ENCODE measurements at regions not wholly inside any gene's neighbourhood (a gene's known extent, or its start where the extent isn't known, plus 50 kb on each side); places are given as distances from the start of the nearest gene placed in this dataset.
"Not testable (repeated sequence)": the region's sequence is repeated elsewhere in the genome, so short reads cannot be mapped to it uniquely, and the experiment has no call there.

DNA sequence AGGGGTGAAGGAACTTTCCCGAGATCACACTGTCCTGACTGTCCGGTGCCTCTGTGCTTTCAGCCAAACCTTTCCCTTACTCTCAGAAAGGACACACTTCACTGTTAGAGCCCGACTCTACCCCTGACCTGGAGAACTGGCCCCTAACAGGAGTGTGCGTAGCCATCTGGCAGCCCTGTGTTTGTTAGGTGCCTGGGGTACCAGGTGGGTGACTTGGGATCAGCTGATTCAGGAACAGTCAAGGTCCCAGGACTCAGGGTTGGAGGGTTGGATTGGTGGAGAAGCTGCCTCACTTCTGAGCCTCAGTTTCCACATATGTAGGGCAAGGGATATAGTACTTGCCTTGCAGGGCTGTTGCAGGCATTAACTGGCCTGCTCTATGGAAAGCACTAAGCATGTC is 98.3 kb upstream of the SLC6A11 start:
- Mint-ChIP-seq H3K36me3 (no peaks in the 10 kb centered on the region), H3K9me3 (peaks cover 3% of the 10 kb centered on the region), H3K27me3 (no peaks in the 10 kb centered on the region), H3K4me3 (no peak overlapping the region), H3K27ac (no peak overlapping the region), H3K4me1 (no peaks in the 10 kb centered on the region)
- DNase-seq: no peak
- POLR2A ChIA-PET: no interaction called here
- no peak for ATAC-seq (ENCODE audit: low read depth)

- H3K4me1 Mint-ChIP-seq: no peaks in the 10 kb centered on the region
- no peaks in the 10 kb centered on the region for H3K36me3 Mint-ChIP-seq
- no peak overlapping the region for H3K4me3 Mint-ChIP-seq
- H3K27ac Mint-ChIP-seq: no peak overlapping the region
- DNase-seq (no peak), ATAC-seq (ENCODE audit: low read depth) (no peak)
- no peaks in the 10 kb centered on the region for H3K9me3 Mint-ChIP-seq
- peaks cover 5% of the 10 kb centered on the region for H3K27me3 Mint-ChIP-seq
- POLR2A ChIA-PET: no interaction called here
Measured at GRCh38 chr3:10721101-10721500, 94.9 kb upstream of the SLC6A11 start.

DNA sequence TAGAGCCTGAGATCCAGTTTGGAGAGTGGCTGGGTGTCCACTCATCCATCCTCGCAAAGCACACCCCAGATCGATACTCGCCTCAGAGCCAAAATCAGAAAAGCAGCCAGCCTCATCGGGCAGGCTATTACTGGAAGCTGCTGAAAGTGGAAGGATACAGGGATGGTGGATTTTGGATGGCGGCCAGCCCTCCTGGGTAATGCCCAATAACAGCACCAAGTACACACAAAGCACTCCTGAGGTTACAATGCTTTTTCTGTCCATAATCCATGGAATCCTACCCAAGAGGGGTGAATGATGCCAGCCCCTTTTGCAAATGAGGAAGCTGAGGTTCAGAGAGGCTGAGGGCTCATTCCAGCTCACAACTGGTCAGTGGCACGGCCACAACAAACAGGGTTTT is 93.1 kb upstream of the SLC6A11 start:
- H3K4me3 Mint-ChIP-seq: no peak overlapping the region
- ATAC-seq (ENCODE audit: low read depth): no peak
- no peaks in the 10 kb centered on the region for H3K36me3 Mint-ChIP-seq
- H3K27ac Mint-ChIP-seq: no peak overlapping the region
- POLR2A ChIA-PET: no interaction called here
- no peaks in the 10 kb centered on the region for H3K4me1 Mint-ChIP-seq
- DNase-seq: no peak
- H3K27me3 Mint-ChIP-seq: peaks cover 6% of the 10 kb centered on the region
- H3K9me3 Mint-ChIP-seq: no peaks in the 10 kb centered on the region

DNA sequence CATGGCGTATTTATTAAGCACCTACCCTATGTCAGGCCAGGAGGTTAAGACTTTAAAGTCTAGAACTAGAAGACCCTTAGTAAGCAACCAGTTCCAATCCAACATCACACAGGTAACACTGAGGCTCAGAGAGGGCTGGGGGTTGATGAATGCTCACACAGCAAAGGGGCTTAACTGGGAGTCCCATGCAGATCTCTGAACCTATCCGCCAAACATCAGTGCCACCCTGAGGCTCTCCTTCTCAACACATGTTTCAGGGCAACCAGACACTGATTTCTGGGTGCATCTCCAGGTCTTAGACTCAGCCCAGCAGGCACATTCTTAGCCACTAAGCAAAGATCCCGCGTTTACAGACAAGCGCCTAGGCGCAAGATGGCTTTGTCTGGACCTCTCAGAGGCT is 92.0 kb upstream of the SLC6A11 start:
- no peaks in the 10 kb centered on the region for H3K36me3 Mint-ChIP-seq
- POLR2A ChIA-PET: no interaction called here
- H3K9me3 Mint-ChIP-seq: no peaks in the 10 kb centered on the region
- peaks cover 10% of the 10 kb centered on the region for H3K27me3 Mint-ChIP-seq
- H3K4me1 Mint-ChIP-seq: no peaks in the 10 kb centered on the region
- no peak overlapping the region for H3K4me3 Mint-ChIP-seq
- DNase-seq: no peak
- ATAC-seq (ENCODE audit: low read depth): no peak
- no peak overlapping the region for H3K27ac Mint-ChIP-seq

- Mint-ChIP-seq H3K27me3 (peaks cover 10% of the 10 kb centered on the region), H3K9me3 (no peaks in the 10 kb centered on the region), H3K4me3 (no peak overlapping the region), H3K36me3 (no peaks in the 10 kb centered on the region), H3K4me1 (no peaks in the 10 kb centered on the region), H3K27ac (no peak overlapping the region)
- POLR2A ChIA-PET: no interaction called here
- DNase-seq (no peak), ATAC-seq (ENCODE audit: low read depth) (no peak)
Measured at GRCh38 chr3:10725067-10725466, 91.0 kb upstream of the SLC6A11 start.

DNA sequence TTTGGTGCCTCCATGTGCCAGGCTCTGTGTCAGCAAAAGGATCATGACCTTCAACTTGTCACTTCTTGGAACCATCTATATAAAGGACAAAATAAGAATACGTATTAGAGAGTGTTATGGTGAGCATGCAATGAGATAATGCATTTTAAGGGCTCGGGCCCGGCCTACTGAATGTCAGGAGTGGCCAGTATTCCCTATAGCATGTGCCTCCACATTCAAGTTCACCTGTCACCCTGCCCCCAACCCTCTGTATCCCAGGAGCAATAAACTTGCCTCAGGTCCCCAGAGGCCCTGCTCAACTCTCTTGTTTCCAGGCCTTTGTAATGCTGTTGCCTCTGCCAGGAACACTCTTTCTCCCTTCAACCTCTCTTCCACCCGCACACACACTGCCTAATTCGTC is 90.2 kb upstream of the SLC6A11 start:
- DNase-seq: no peak
- no peaks in the 10 kb centered on the region for H3K9me3 Mint-ChIP-seq
- no peak for ATAC-seq (ENCODE audit: low read depth)
- POLR2A ChIA-PET: no interaction called here
- peaks cover 10% of the 10 kb centered on the region for H3K27me3 Mint-ChIP-seq
- H3K27ac Mint-ChIP-seq: no peak overlapping the region
- H3K4me1 Mint-ChIP-seq: no peaks in the 10 kb centered on the region
- no peak overlapping the region for H3K4me3 Mint-ChIP-seq
- H3K36me3 Mint-ChIP-seq: no peaks in the 10 kb centered on the region

DNA sequence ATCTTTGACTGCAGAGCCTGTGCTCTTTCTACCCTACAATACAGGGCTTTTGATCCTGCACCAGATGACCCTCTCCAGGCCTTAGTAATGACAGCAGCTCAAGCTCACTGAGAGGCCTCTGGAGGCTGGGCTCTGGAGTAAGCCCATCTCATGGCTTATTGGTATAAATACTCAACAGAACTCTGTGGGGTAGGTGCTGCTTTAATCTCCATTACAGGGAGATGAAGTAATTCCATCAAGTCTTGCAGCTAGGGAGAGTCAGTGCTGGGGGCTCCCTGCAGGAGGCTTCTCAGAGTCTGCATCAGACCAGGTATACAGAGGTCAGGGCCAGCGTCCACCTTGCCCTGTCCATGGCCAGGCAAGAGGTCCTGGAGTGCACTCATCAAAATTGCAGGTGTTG is 89.2 kb upstream of the SLC6A11 start:
- POLR2A ChIA-PET: no interaction called here
- Mint-ChIP-seq H3K27me3 (peaks cover 10% of the 10 kb centered on the region), H3K27ac (no peak overlapping the region), H3K36me3 (no peaks in the 10 kb centered on the region), H3K9me3 (peaks cover 4% of the 10 kb centered on the region), H3K4me3 (no peak overlapping the region), H3K4me1 (no peaks in the 10 kb centered on the region)
- ATAC-seq (ENCODE audit: low read depth) (no peak), DNase-seq (no peak)

DNA sequence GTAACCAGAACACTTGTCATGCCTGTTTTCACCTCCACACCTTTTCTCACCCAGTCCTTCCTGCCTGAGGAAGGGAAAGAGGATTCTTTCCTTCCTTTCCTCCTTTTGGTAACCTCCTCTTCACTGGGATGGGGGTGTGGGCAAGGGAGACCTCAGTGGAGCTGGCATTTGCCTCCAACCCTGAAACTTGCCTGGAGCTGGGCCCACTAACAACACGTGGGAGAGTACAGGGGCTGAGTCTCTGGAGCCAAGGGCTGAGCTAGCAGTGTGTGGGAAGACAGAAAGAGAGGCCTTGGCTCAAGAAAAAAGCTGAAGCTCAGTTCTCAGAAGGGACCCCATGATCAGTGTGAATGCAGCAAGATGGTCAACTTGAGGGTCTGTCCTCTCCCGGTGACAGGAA is 86.6 kb upstream of the SLC6A11 start:
- H3K27ac Mint-ChIP-seq: no peak overlapping the region
- no peaks in the 10 kb centered on the region for H3K4me1 Mint-ChIP-seq

GRCh38 chr3:10732292-10732691 is 83.7 kb upstream of the SLC6A11 start:
- POLR2A ChIA-PET: no interaction called here
- Mint-ChIP-seq H3K36me3 (no peaks in the 10 kb centered on the region), H3K4me3 (no peak overlapping the region), H3K9me3 (peaks cover 19% of the 10 kb centered on the region), H3K27me3 (peaks cover 12% of the 10 kb centered on the region), H3K4me1 (no peaks in the 10 kb centered on the region), H3K27ac (no peak overlapping the region)
- ATAC-seq (ENCODE audit: low read depth) (no peak), DNase-seq (no peak)

More for the DNA sequence above, 86.6 kb upstream of the SLC6A11 start:
- Mint-ChIP-seq H3K27me3 (peaks cover 10% of the 10 kb centered on the region), H3K9me3 (peaks cover 19% of the 10 kb centered on the region), H3K36me3 (no peaks in the 10 kb centered on the region), H3K4me3 (no peak overlapping the region)
- POLR2A ChIA-PET: no interaction called here
- ATAC-seq (ENCODE audit: low read depth): no peak
- no peak for DNase-seq

DNA sequence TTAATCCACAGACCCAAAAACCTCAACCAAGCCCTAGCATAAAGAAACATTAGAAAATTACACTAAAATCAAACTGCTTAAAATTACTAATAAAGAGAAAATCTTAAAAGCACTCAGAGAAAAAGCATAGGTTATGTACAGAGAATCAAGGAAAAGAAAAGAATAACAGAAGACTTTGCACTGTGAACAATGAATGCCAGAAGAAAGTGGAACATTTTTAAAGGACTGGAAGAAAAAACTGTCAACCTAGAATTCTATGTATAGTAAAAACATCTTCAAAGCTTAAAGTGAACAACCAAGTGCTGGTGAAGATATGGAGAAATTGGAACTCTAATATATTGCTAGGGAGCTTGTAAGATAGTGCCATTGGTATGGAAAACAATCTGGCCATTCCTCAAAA is 82.7 kb upstream of the SLC6A11 start:
- POLR2A ChIA-PET: no interaction called here
- Mint-ChIP-seq H3K27ac (no peak overlapping the region), H3K9me3 (peaks cover 19% of the 10 kb centered on the region), H3K27me3 (peaks cover 19% of the 10 kb centered on the region), H3K4me3 (no peak overlapping the region), H3K4me1 (peaks cover 2% of the 10 kb centered on the region), H3K36me3 (no peaks in the 10 kb centered on the region)
- no peak for DNase-seq
- ATAC-seq (ENCODE audit: low read depth): no peak

GRCh38 chr3:10736444-10736843 is 79.6 kb upstream of the SLC6A11 start:
- DNase-seq; H3K27ac Mint-ChIP-seq; H3K4me3 Mint-ChIP-seq; ATAC-seq (ENCODE audit: low read depth); POLR2A ChIA-PET; H3K36me3 Mint-ChIP-seq; H3K4me1 Mint-ChIP-seq: not testable (repeated sequence)
- Mint-ChIP-seq H3K27me3 (peaks cover 22% of the 10 kb centered on the region), H3K9me3 (peaks cover 15% of the 10 kb centered on the region)

DNA sequence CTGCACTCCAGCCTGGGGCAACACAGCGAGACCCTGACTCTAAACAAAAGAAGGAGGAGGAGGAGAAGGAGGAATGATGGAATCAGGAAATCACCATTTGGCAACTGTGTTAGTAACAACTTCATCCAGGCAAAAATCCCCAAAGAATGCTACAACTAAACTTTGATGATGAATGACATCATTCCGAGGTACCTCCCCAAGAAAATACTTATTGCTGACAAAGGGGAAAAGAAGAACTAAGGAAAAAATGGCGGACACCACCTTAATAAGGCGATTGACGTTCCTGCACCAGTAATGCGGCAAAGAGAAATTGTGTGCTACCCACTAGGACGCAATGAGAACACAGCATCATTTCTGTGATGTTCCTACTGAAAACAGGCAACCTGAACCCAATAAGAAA is 78.2 kb upstream of the SLC6A11 start:
- Mint-ChIP-seq H3K27ac (no peak overlapping the region), H3K27me3 (peaks cover 22% of the 10 kb centered on the region)

DNA sequence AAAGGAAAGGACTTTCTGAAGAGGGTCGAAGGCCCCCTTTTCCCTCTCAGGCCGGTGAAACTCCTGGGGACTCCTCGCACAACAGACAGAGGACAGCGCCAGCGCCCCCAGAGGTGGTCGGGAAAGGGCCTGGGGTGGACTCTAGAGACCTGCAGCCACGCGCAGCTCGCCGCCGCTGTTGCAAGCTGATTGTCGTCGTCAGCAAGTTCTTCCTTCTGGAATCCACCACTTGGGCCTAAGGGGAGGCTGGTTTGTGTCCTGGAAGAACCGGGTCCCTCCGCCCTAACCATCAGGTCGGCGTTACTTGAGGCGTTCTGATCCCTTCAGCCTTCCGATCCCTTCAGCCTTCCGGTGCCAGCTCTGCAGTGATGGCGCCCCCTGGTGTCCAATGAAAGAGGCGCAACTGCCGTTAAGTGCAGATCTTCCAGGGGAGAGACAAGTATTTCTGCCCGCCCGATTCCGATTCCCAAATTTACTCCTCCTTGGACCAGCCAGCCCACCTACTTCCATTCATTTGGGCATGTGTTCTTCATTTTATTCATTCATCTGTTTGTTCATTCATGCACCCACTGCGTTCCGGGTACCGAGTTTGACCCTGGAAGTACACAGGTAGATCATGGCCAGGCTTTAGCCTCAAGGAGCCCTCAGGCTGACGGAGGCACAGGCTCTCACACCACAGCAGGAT is 77.2 kb upstream of the SLC6A11 start:
- H3K4me1 Mint-ChIP-seq: peaks cover 3% of the 10 kb centered on the region
- no peaks in the 10 kb centered on the region for H3K36me3 Mint-ChIP-seq
- H3K27me3 Mint-ChIP-seq: peaks cover 20% of the 10 kb centered on the region
- H3K9me3 Mint-ChIP-seq: peaks cover 4% of the 10 kb centered on the region
- ATAC-seq (ENCODE audit: low read depth): peak; percentile 82
- DNase-seq: peak; percentile 78
- POLR2A ChIA-PET: no interaction called here
- no peak overlapping the region for H3K27ac Mint-ChIP-seq
- H3K4me3 Mint-ChIP-seq: peak overlapping the region; percentile 33

More for the DNA sequence above, 78.2 kb upstream of the SLC6A11 start:
- no peaks in the 10 kb centered on the region for H3K36me3 Mint-ChIP-seq
- ATAC-seq (ENCODE audit: low read depth) (no peak), DNase-seq (no peak)
- H3K4me3 Mint-ChIP-seq: no peak overlapping the region
- POLR2A ChIA-PET: interaction anchor here (0.7 kb wide), 1 partner anchor 392 kb away, joined by 3 read pairs; no protein-coding TSS in a partner anchor
- H3K4me1 Mint-ChIP-seq: peaks cover 3% of the 10 kb centered on the region
- H3K9me3 Mint-ChIP-seq: peaks cover 11% of the 10 kb centered on the region

DNA sequence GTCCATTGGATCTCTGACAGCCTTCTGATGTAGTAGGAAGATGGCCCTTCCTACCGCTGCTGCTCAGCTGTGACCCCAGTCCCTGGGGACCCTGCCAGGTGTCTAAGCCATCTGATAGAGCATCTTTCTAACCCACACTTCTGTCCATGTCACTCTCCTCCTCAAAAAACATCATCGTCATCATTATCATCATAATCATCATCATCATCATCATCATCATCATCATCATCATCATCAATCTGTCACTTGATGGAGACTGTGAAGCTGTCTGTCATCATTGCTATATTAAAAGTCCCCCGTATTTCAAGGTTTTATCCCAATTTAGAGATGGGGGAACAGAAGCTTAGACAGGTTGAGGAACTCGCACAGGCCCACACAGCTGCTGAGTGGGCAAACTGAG is 75.1 kb upstream of the SLC6A11 start:
- Mint-ChIP-seq H3K9me3 (no peaks in the 10 kb centered on the region), H3K27ac (no peak overlapping the region), H3K27me3 (peaks cover 20% of the 10 kb centered on the region), H3K4me3 (no peak overlapping the region), H3K4me1 (peaks cover 3% of the 10 kb centered on the region), H3K36me3 (no peaks in the 10 kb centered on the region)
- no peak for ATAC-seq (ENCODE audit: low read depth)
- POLR2A ChIA-PET: no interaction called here
- DNase-seq: no peak

Data from activated naive CD8-positive, alpha-beta T cell treated with anti-CD3 and anti-CD28 coated beads, Interleukin-2, amount 10 ng/mL, durations not matched to agents 7 days and 5 days (primary cell).